Muscle of arm (tissue), 1 donor: ENCODE measurements at regions not wholly inside any gene's neighbourhood (a gene's known extent, or its start where the extent isn't known, plus 50 kb on each side); places are given as distances from the start of the nearest gene placed in this dataset.
"Not testable (repeated sequence)": the region's sequence is repeated elsewhere in the genome, so short reads cannot be mapped to it uniquely, and the experiment has no call there.

Source experiments
- DNase-seq: peaks from one replicate; pipeline ENCODE4 v3.0.0-alpha.2; 2013

DNA sequence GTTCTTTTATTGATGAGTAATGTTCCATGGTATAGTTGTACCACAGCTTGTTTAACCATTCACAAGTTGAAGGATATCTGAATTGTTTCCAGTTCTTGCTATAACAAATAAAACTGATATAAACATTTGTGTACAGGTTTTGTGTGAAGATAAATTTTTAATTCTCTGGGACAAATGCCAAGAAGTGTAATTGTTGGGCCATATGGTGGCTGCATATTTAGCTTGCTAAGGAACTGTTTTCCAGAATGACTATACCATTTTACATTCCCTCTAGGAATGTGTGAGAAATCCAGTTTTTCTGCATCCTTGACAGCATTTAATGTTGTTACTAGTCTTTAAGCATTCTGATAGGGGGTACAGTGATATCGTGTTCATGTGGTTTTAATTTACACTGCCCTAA lies 368.5 kb downstream of the KIF2B start:
- no peak for DNase-seq

DNA sequence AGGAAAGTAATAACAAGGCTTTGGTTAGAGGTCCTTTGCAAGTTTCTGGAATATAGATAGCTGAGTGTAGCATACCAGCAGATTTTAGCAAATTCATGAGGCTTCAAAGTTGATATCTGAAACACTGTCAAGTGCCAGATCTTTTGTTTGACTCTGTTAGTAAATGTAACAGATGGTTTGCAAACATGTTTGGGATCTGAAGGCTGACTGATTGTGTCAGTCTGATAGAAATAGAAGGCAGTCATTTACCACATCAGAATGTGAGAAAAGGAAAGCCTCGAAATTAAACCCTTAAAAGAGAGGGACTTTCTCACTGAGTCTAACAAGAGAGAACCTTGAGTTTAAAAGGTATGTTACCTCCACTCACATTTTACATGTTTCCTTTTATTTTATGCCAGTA lies 371.5 kb downstream of the KIF2B start:
- no peak for DNase-seq

DNA sequence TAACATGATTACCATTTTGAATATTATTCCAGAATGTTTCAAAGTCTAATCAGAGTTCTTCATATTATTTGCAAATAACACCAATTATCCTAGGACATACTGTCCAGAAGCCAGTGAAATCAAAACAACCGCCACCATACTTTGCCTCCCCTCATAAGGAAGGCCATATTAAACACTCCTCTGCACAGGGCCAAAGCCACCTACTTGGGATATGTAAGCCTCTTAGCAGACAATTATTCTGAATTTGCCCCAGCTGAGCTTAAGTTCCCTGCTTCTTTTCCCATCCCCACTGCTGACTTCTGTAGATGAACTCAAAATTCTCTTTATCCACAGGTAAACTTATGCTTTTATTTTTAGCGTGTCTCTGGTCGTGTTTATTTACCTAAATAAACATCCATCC lies 374.0 kb downstream of the KIF2B start:
- no peak for DNase-seq

DNA sequence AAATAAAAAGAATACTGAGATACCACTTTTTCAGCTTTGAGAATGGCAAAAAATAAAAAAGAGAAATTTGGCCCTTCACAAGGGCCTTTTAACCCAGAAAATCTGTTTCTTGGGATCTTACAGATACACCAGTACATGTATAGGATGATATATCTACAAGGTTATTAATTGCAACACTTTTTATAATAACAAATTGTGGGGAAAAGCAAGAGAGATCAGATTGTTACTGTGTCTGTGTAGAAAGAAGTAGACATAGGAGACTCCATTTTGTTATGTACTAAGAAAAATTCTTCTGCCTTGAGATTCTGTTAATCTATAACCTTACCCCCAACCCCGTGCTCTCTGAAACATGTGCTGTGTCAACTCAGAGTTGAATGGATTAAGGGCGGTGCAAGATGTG lies 378.7 kb downstream of the KIF2B start:
- not testable (repeated sequence) for DNase-seq

DNA sequence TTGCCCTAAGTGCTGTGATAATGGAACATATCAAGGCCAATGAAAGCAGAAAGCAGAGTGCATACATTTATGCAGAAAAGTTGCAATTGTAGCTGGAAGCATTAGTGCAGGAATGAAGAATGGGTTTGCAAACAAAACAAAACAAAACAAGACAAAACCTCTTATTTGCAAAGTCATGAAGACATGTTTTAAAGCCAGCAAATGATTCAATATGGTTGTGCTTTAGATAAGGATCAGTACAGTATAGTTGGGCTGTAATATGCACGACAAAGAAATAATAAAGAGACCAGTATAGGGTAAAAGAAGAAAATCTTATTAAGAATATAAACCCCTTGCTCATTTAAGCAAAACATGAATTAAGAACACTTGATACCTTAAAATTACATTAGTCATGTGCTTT lies 398.1 kb downstream of the KIF2B start:
- no peak for DNase-seq

DNA sequence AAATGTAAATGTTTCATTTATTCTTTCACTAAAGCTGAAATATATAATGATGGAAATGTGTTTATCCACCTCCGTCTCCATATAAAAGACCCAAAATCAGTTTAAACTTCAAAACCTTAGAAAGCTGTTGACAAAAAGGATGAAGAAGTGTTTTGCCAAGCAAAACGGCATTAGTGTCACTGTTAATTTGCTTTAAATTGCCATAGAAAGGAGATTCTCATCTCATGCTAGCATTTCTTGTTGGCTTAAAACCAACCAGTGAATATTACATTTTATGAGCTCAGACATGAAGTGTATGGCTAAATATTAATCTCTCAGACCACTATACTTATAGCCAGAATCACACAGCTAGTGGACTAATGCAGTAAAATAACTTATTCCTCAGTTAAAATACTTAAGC lies 398.8 kb downstream of the KIF2B start:
- no peak for DNase-seq

DNA sequence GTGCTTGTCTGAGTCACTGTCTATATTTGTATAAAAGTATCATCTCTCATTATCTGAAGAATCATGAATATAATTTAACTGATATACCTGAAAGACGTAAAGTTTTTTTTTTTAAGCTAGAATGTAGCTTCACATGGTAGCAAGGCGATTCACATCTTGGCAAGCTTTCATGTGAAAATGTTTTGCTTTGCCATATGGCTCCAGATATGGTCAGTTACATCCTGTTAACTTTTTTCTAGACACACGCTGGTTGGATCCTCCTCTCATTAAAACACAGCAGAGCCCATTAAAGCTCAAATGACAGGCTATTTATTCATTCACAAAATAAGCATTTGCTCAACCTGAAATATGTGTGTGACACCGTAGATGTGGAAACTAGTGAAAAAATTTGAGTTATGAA lies 412.8 kb downstream of the KIF2B start:
- no peak for DNase-seq

DNA sequence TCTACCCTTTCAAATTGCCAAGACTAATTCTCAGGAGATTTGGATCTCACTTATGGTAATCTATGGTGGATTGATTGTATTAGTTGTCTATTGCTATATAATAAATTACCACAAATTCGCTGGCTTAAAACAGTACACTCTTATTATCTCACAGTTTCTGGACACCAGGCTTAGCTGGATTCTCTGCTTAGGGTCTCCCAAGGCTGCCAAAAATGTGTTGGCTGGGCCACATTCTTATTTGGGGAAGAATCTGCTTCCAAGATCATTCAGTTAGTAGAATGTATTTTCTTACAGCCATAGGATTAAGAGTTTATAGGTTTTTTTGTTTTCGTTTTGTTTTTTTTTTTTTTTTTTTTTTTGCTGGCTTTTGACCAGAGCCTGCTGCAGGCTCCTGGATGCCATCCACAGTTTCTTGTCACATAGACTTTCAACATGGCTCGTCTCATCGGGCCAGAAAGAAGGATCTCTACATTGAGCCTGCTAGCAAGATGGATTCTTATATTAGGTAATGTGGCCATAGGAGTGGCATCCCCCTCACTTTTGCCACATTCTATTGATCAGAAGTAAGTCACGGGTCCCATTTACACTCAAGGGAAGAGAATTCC lies 415.3 kb downstream of the KIF2B start:
- peak; percentile 15 for DNase-seq

DNA sequence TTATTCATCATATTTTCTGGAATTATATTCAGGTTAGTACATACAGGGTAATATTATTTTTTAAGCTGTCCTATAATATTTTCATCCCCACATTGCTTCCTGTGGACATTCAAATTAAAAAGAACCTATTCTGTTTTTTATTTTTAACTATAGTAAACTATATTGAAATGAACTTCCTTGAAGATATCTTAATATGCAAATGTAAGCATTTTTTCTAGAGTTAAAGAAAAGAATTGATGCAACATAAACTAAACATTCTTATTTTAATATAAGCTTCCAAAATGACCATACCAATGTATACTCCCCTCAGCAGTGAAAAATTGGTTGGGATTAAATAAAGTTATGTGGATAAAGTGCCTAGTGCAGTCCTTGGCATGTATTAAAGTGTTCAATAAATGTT lies 416.6 kb downstream of the KIF2B start:
- DNase-seq = no peak

DNA sequence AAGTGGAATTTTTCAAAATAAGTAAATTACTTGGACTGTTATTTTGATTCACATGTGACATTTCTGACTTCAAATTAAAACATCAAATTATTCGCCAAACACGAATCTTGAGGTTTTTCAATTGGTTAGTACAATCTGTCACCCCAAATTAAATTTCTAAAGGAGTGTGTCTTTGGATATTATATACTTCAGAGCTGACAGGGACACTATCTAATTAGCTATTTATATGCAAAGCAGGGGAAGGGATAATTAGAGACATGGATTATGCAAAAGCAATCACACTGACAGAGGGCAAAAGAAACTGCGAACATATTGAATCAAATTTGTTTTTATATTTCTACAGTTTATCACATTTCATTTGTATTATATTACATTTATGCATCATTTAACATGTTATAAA lies 433.0 kb downstream of the KIF2B start:
- no peak for DNase-seq

DNA sequence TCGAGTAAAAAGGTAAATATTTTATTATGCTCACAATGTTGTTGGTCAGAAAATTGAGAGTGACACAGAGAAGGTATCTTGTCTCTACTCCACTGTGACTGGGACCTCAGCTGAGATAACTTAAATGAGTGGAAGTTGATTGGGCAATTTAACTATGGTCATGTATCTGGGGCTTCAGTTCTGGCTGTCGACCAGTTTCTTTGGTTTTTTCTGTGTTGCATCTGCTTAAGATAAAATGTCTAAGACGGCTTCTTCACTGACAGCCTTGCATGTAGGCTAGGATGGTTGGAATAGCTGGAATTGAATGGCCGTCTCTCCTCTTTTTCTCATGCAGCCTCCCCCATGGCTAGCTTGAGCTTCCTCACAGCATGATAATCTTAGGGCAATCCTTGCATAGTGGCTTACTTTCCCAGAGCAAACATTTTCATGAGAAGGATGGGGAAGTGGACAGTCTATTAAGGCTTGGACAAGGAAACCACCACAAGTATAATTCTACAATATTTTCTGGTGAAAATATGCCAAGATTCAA lies 433.7 kb downstream of the KIF2B start:
- DNase-seq = no peak

DNA sequence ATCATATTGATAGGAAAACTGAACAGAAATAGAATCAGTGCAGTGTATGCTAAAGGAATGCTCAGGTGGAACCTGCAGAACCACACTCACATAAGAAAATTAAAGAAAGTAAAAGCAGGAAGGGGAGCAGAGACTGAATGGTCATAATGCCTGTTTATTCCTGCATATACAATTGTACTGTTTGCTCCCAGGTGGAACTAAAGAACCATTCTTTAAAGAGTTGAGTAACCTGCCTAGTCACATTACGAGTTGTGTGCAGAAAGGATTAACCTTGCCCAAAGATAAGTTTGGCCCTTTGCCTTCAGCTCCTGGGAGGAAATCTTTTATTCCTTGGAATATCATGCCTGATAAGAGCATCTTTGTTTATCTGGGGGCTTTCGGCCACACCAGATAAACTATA lies 434.7 kb downstream of the KIF2B start:
- no peak for DNase-seq

DNA sequence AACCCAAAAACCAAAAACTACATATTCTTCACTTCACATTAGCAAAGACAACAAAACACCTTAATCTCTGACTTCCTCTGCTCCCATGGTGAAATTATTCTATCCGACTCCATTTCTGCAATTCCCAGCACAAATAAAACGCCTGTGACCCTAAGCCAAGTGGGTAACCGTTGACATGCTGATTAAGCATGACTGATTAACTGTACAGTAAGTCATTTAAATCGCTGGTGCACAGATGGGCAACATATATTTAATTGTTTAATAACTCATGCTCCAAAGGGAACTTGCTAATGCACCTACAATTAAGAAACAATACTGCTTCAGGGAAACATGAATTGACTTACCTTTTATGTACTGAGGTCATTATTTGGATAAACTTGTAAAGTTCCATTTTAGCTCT lies 436.7 kb downstream of the KIF2B start:
- no peak for DNase-seq

DNA sequence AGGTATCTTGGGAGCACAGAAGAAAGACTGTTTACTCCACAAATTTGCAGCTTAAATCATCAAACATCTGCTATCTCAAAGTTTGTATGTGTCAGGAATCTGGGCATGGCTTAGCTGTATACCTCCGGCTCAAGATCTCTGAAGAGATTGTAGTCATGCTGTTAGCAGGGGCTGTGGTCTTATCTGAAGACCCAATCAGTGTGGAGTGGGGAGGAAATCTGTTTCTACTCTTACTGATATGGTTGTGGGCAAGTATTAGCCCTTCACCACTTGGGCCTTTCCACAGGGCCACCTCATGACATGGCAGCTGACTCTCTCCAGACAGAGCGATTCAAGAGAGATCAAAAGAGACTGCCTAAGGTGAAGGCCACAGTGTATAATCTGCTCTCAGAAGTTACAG lies 438.7 kb downstream of the KIF2B start:
- no peak for DNase-seq

DNA sequence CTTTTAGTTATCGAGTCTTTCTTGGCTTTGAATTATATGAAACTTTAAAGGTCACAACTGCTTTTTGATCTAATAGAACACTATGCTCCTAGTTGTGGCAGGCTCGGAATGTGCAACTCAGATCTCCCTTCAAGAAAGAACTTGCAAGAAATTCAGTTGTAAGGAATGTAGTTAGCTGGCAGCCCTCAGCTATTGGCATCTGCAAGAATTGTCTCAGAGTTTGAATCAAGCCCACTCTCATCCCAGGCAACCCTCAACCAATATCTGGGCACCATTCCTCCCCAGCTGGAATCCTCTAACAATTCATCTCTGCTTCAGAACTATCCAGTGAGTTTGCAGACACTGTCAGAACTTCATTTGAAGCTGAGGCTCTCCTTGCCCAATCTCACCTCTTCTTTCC lies 447.2 kb downstream of the KIF2B start:
- DNase-seq = no peak

DNA sequence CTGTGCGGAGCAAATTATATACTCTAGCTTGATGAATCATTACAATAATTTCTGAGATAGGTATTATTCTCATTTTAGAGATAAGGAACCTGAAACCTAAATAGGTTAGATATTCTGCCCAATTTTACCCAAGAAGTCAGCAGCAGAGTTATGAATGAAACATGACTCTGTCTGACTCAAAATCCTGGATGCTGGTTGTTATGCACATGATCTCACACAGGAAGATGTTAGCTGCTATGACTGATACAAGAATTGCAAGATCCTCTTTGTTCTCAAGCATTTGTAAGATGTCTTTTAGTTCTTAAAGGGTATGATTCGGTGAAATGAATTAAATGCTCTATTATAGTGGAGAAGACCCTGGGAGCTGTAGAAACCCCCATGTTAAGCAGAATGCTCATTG lies 447.8 kb downstream of the KIF2B start:
- no peak for DNase-seq

DNA sequence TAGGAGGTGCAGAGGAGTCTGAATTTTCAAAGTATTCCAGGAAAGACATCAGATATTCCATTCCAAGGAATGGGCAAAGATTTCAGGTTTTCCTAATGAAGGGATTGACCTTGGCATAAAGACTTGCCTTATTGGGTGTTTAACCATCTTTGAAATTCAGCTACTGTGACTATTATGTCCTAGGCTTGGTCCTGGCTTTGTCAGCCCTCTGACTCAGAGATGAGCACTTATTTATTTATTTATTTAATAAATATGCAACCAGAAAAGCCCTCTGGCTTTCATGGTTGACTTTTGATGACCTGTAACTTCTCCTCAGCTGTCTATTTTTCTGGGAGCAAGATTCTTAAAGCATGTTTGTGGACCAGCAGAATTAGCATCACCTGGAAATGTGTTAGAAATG lies 455.1 kb downstream of the KIF2B start:
- no peak for DNase-seq

DNA sequence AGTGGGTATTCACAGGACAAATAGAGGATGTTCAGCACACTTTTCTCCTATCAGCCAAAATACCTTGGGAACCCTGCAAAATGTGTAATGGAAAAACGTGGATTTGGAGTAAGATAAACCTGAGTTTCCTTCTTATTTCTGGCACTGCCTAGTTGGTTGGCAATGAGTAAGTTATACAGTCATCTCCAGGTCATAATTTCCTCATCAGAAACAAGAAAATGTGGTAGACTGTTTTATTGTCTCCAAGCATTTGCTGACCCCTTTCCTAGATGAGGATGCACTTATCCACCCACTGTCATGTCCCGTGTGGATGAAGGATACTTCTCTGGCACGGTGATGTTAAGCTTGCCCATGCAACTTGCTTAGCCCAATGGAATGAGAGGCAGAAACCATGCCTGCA lies 458.0 kb downstream of the KIF2B start:
- no peak for DNase-seq

DNA sequence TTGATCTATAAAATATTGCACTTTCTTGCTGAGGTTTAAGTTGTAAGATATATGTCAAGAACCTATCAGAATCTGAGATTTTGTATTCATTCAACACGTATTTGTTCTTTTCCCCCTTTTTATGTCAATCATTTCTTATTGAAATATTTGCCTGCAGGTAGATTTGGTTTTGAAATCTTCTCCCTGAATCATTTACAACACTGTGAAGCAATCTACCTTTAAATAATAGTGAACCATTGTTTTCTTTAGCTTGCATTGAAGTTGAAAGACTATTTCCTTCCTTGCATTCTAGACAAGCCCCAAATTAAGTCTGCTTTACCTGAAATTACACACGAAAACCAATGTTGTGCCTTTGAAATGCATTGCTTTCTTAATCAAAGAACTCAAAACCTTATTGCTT lies 460.2 kb downstream of the KIF2B start:
- no peak for DNase-seq

DNA sequence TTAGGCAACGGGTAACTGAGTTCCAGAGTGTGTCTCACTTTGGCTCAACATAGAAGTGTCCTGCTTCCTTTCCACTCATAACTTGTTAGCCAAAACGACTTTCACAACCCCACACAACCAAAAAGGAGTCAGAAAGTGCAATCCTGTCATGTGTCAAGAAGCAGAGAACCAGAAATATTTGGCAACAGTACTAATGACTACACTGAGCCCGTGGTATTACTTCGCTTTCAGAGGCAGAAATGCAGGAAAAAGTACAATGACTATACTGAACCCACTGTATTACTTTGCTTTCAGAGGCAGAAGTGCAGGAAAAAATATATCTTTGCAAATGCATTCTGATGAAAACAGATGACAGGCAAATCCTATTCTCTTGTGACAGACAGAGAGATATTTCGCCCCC lies 484.6 kb downstream of the KIF2B start:
- DNase-seq = no peak

DNA sequence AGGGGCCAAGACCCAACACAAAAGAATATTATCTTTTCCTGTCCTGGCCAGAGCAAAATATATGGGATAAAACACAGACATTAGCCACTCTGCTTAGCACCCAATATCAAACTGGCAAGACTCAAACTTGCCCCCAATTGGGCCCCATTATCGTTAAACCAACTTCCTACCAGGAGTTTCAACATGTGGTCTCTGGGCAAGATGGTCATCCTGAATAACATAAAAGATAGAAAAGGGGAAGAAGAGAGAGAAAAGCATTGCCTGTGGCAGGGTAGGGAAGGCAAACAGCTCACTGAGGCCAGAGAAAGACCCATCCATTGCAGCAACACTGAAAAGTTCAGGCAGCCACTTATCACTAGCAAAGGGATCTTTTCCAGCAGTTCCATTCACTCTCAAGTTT lies 502.1 kb downstream of the KIF2B start:
- DNase-seq = no peak

DNA sequence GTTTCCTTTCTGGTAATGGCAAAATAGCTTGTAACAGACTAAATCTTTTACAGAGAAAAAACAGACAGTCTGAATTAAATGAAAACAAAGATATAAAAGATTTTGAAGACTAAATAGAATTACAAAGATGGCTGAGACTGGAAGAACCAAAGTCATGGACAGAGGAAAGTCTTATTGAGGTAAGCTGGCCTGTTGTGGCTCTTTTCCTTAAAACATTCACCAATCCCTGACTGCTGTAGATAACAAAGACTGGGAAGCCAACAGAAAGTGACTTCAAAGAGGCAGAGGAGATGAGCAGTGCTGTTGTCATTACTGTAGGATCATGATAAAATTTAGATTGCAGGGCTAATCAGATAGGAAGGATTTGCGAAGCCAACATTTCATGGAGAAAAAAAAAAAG lies 517.0 kb downstream of the KIF2B start:
- no peak for DNase-seq

DNA sequence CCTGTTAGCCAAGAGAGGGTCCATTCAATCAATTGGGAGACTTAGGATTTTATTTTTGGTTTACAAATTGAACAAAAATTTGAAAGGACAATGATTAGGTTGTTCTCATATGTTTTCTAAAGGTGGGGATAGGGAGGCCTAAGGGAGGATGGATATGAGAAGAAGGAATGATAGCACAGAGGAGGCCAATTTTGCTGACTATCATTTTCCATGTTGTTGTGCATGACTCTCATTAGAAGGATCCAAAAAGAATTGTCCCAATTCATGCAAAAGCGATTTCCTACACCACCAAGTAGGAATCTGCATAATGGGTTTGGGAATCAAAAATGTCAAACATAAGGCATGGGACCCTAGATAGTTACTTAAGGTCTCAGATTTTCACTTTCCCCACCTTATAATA lies 524.8 kb downstream of the KIF2B start:
- DNase-seq = no peak

DNA sequence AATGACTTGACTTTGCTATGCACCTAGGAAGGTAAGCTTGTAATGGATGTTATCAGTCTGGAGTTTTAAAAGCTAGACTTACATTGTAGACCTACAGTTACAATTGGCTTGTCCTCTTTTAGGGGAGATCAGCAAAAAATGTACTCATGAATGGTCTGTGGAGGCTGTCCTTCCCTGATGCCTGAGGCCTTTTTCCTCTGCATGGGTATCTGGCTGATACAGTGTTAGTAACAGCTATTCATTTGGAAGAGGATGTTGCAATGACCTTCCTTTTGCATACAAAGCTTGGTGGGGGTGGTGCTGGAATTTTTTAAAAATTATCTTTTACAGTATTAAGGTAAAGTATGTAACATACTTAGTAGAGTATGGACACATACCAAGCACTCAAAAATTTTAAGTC lies 525.5 kb downstream of the KIF2B start:
- no peak for DNase-seq
